ENCODE measurements at regions not wholly inside any gene's neighbourhood (a gene's known extent, or its start where the extent isn't known, plus 50 kb on each side); places are given as distances from the start of the nearest gene placed in this dataset.

DNA sequence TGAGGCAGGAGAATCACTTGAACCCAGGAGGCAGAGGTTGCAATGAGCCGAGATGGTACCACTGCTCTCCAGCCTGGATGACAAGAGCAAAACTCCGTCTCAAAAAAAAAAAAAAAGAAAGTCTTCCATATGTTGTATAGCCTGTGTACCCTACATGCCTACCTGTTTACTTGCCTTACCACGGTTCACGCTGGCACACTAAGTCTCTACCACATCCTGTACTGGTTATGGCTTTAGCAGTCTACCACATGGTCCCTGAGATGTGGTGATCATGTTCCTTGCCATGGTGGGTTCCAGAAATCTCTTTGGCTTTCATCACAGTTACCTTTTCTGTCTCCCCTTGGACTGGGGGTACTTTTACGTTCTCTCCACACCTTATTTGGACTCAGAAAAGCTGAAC, 63.8 kb upstream of the TBC1D5 start:
- DNase-seq (ENCODE audit: low read depth) = no peak
- TF ChIP-seq, protein P1, sequence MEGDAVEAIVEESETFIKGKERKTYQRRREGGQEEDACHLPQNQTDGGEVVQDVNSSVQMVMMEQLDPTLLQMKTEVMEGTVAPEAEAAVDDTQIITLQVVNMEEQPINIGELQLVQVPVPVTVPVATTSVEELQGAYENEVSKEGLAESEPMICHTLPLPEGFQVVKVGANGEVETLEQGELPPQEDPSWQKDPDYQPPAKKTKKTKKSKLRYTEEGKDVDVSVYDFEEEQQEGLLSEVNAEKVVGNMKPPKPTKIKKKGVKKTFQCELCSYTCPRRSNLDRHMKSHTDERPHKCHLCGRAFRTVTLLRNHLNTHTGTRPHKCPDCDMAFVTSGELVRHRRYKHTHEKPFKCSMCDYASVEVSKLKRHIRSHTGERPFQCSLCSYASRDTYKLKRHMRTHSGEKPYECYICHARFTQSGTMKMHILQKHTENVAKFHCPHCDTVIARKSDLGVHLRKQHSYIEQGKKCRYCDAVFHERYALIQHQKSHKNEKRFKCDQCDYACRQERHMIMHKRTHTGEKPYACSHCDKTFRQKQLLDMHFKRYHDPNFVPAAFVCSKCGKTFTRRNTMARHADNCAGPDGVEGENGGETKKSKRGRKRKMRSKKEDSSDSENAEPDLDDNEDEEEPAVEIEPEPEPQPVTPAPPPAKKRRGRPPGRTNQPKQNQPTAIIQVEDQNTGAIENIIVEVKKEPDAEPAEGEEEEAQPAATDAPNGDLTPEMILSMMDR (conservative IDR thresholded peaks at IDR 0.05; ENCODE audit: low read depth, low read length) = no peak
- no peak overlapping the region for H3K4me3 ChIP-seq (ENCODE audit: low read depth, low read length)

DNA sequence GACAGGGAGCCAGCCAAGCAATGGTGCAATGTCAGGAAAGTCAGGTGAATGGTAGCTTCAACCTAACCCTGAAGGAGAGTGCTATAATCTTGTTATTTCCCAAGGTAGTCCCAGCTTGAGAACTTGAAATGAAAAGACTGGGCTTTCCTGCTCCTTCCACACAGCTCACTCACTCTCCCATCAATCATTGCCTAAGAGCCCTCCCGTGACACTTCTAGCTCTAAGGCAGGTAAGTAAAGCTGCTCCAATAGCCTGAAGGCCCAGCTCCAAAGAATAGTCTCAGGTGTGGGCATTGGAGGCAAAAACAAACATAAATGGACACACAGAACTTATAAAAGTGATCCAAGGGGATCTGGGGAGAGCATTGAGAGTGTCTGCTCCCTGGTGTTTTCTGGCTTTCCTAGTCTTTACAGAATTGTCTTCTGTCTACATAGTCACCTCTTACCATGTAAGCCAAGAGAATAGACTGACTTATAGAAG, 63.1 kb upstream of the TBC1D5 start:
- TF ChIP-seq, protein P1 (conservative IDR thresholded peaks at IDR 0.05; ENCODE audit: low read depth, low read length) = no peak
- no peak overlapping the region for H3K4me3 ChIP-seq (ENCODE audit: low read depth, low read length)
- no peak for DNase-seq (ENCODE audit: low read depth)

DNA sequence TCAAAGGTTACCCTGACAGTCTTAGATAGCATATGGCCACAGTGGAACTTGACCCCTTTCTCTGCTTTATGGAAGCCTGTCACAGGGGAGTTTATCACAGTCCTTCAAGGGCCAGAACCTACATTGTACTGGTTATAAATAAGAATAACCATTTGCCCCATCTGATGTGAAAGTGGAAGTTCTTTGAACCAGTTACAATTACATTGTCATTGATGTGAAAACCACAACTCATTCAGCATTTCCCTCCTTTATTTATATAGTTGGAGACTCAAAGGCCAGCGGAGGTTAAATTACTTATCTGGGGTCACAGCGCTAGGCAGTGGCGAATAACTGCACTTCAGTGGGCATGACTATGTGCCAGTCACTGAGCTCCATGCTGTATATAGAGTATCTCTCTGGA, 60.5 kb upstream of the TBC1D5 start:
- TF ChIP-seq, protein P1 (conservative IDR thresholded peaks at IDR 0.05; ENCODE audit: low read depth, low read length) = no peak
- H3K4me3 ChIP-seq (ENCODE audit: low read depth, low read length) = no peak overlapping the region
- no peak for DNase-seq (ENCODE audit: low read depth)

- no peak overlapping the region for H3K4me3 ChIP-seq (ENCODE audit: low read depth, low read length)
- TF ChIP-seq, protein P1 (conservative IDR thresholded peaks at IDR 0.05; ENCODE audit: low read depth, low read length) = no peak
- DNase-seq (ENCODE audit: low read depth) = no peak
Measured at GRCh38 chr3:17801131-17801530, 58.7 kb upstream of the TBC1D5 start.

DNA sequence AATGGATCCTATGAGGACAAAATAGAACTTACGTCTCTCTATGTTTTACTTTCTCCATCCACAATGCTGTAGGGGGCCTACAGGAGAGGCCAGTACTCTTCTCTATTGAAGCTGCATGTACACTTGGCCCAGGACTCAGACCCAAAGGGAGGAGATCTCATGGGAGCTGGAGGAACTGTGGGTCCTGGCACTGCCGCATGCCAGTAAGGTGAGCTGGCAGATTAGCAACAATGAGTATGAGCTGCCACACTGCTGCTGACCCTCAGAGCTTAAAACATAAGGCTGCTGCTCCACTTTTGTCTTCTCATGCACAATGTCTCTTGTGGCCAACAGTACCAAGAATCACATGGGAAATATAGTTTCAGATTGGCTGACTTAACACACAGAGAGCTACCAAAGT, 57.8 kb upstream of the TBC1D5 start:
- no peak overlapping the region for H3K4me3 ChIP-seq (ENCODE audit: low read depth, low read length)
- DNase-seq (ENCODE audit: low read depth) = no peak
- TF ChIP-seq, protein P1 (conservative IDR thresholded peaks at IDR 0.05; ENCODE audit: low read depth, low read length) = no peak

GRCh38 chr3:17799312-17799711, 56.9 kb upstream of the TBC1D5 start:
- no peak for DNase-seq (ENCODE audit: low read depth)
- H3K4me3 ChIP-seq (ENCODE audit: low read depth, low read length) = no peak overlapping the region
- TF ChIP-seq, protein P1 (conservative IDR thresholded peaks at IDR 0.05; ENCODE audit: low read depth, low read length) = no peak

GRCh38 chr3:17798000-17798399, 55.6 kb upstream of the TBC1D5 start:
- DNase-seq (ENCODE audit: low read depth) = no peak
- no peak overlapping the region for H3K4me3 ChIP-seq (ENCODE audit: low read depth, low read length)
- TF ChIP-seq, protein P1 (conservative IDR thresholded peaks at IDR 0.05; ENCODE audit: low read depth, low read length) = no peak
